ENCODE measurements at regions not wholly inside any gene's neighbourhood (a gene's known extent, or its start where the extent isn't known, plus 50 kb on each side); places are given as distances from the start of the nearest gene placed in this dataset.

- TF ChIP-seq CTCF (IDR thresholded peaks at IDR 0.05; ENCODE audit: low read depth, low read length, poor library complexity, severe bottlenecking): no peak
- TF ChIP-seq EZH2phosphoT487 (IDR thresholded peaks at IDR 0.05; ENCODE audit: borderline replicate concordance, low read length): no peak
Observed at GRCh38 chr11:29482510-29482909, 534.3 kb downstream of the KCNA4 start.

All from DOHH2 (cell line).